Parathyroid adenoma (tissue), 2 donors: ENCODE measurements at regions not wholly inside any gene's neighbourhood (a gene's known extent, or its start where the extent isn't known, plus 50 kb on each side); places are given as distances from the start of the nearest gene placed in this dataset.

Experiments used
- H2AFZ ChIP-seq: fragments of 300-600 bp; sonication (generic); one replicate; pipeline ENCODE4 v1.7.0; 2017; ENCODE audit warnings: antibody characterized with exemption, mild to moderate bottlenecking
- H3K27ac ChIP-seq: fragments of 300-600 bp; sonication (generic); one replicate; pipeline ENCODE4 v1.7.0; 2017
- H3K27me3 ChIP-seq: fragments of 300-600 bp; sonication (generic); one replicate; pipeline ENCODE4 v1.7.0; 2017; ENCODE audit warnings: low read length; ENCODE audit not compliant: control insufficient read depth, insufficient read depth
- H3K36me3 ChIP-seq: fragments of 300-600 bp; sonication (generic); one replicate; pipeline ENCODE4 v1.7.0; 2017; ENCODE audit warnings: low read length; ENCODE audit not compliant: control insufficient read depth, insufficient read depth
- H3K4me1 ChIP-seq: fragments of 300-600 bp; sonication (generic); one replicate; pipeline ENCODE4 v1.7.0; 2017; ENCODE audit warnings: control low read depth
- H3K4me2 ChIP-seq: fragments of 300-600 bp; sonication (generic); one replicate; pipeline ENCODE4 v1.7.0; 2017; ENCODE audit warnings: low read length
- H3K4me3 ChIP-seq: fragments of 300-600 bp; sonication (generic); one replicate; pipeline ENCODE4 v1.7.0; 2017; ENCODE audit warnings: low read depth, low read length
- H3K79me2 ChIP-seq: fragments of 300-600 bp; sonication (generic); one replicate; pipeline ENCODE4 v1.7.0; 2017; ENCODE audit warnings: control low read depth
- H3K9ac ChIP-seq: fragments of 300-600 bp; sonication (generic); one replicate; pipeline ENCODE4 v1.7.0; 2017; ENCODE audit warnings: mild to moderate bottlenecking
- H3K9me3 ChIP-seq: fragments of 300-600 bp; sonication (generic); one replicate; pipeline ENCODE4 v1.7.0; 2017; ENCODE audit warnings: low read length; ENCODE audit not compliant: control insufficient read depth
- CTCF ChIP-seq: fragments of 300-600 bp; sonication (generic); IDR thresholded peaks from one replicate; pipeline ENCODE4 v1.7.0; 2017; ENCODE audit warnings: antibody characterized with exemption, mild to moderate bottlenecking
- donor health status: primary hyperparathyroidism.

GRCh38 chr22:49296561-49296960 lies 531.1 kb downstream of the BRD1 start:
- H3K36me3 ChIP-seq, result no peaks in the 10 kb centered on the region
- no peak overlapping the region for H3K27ac ChIP-seq
- H3K79me2 ChIP-seq, result no peaks in the 10 kb centered on the region
- H3K4me1 ChIP-seq, result no peaks in the 10 kb centered on the region
- no peak overlapping the region for H3K9ac ChIP-seq
- H3K4me2 ChIP-seq, result no peak overlapping the region
- H3K4me3 ChIP-seq, result no peak overlapping the region
- no peaks in the 10 kb centered on the region for H3K9me3 ChIP-seq
- H2AFZ ChIP-seq, result no peak overlapping the region
- H3K27me3 ChIP-seq, result no peaks in the 10 kb centered on the region
- no peak for TF ChIP-seq CTCF

GRCh38 chr22:49295851-49296560 lies 531.7 kb downstream of the BRD1 start:
- Histone ChIP-seq H3K79me2 (no peaks in the 10 kb centered on the region), H2AFZ (no peak overlapping the region), H3K4me2 (no peak overlapping the region), H3K36me3 (no peaks in the 10 kb centered on the region), H3K9me3 (no peaks in the 10 kb centered on the region), H3K27me3 (no peaks in the 10 kb centered on the region), H3K4me3 (no peak overlapping the region), H3K27ac (no peak overlapping the region), H3K4me1 (no peaks in the 10 kb centered on the region), H3K9ac (no peak overlapping the region)
- no peak for TF ChIP-seq CTCF

- Histone ChIP-seq H3K27ac (no peak overlapping the region), H3K79me2 (no peaks in the 10 kb centered on the region), H3K9me3 (no peaks in the 10 kb centered on the region), H2AFZ (no peak overlapping the region), H3K9ac (no peak overlapping the region), H3K4me3 (no peak overlapping the region), H3K27me3 (no peaks in the 10 kb centered on the region), H3K4me2 (no peak overlapping the region), H3K36me3 (no peaks in the 10 kb centered on the region), H3K4me1 (no peaks in the 10 kb centered on the region)
- no peak for TF ChIP-seq CTCF
Measured at GRCh38 chr22:49295465-49295743, 532.3 kb downstream of the BRD1 start.

GRCh38 chr22:49294656-49295464 lies 532.8 kb downstream of the BRD1 start:
- Histone ChIP-seq H3K4me2 (no peak overlapping the region), H3K9me3 (no peaks in the 10 kb centered on the region), H2AFZ (no peak overlapping the region), H3K27me3 (no peaks in the 10 kb centered on the region), H3K36me3 (no peaks in the 10 kb centered on the region), H3K4me1 (no peaks in the 10 kb centered on the region), H3K9ac (no peak overlapping the region), H3K4me3 (no peak overlapping the region), H3K27ac (no peak overlapping the region), H3K79me2 (no peaks in the 10 kb centered on the region)
- no peak for TF ChIP-seq CTCF

GRCh38 chr22:49292909-49293308 lies 534.8 kb downstream of the BRD1 start:
- Histone ChIP-seq H3K9ac (no peak overlapping the region), H3K27me3 (no peaks in the 10 kb centered on the region)

More at GRCh38 chr22:49292909-49293308, 534.8 kb downstream of the BRD1 start:
- TF ChIP-seq CTCF, result no peak
- no peaks in the 10 kb centered on the region for H3K36me3 ChIP-seq
- no peak overlapping the region for H3K4me3 ChIP-seq
- H3K79me2 ChIP-seq, result no peaks in the 10 kb centered on the region
- no peaks in the 10 kb centered on the region for H3K4me1 ChIP-seq
- H3K27ac ChIP-seq, result no peak overlapping the region
- no peak overlapping the region for H3K4me2 ChIP-seq
- H2AFZ ChIP-seq, result no peak overlapping the region
- H3K9me3 ChIP-seq, result no peaks in the 10 kb centered on the region
